GM21447 (cell line): ENCODE measurements at regions not wholly inside any gene's neighbourhood (a gene's known extent, or its start where the extent isn't known, plus 50 kb on each side); places are given as distances from the start of the nearest gene placed in this dataset.

Experiments
- ATAC-seq: cut with Tn5 transposase; IDR thresholded peaks from one replicate; pipeline ENCODE4 v1.9.1; 2021; ENCODE audit not compliant: unreplicated experiment

GRCh38 chr3:56902468-56903160 lies 100.9 kb upstream of the ARHGEF3 start:
- ATAC-seq: no peak

DNA sequence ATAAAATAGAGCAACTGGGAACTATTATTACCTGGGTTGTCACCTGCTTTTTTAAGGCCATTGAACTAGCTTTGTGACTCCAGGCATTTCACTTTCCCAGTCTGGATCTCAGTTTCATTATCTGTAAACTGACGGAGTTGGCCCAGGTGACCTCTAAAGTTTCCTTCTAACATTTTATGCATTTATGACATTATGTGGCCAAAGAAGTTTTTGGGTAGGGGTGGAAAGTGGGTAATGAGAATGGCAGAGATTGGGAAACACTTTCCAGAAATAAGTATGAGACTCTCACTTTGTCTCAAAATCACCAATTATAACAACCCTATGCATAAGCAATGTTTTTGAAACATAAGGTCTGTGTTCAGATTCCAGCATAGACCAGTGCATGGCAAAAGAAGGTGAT lies 99.1 kb upstream of the ARHGEF3 start:
- no peak for ATAC-seq

DNA sequence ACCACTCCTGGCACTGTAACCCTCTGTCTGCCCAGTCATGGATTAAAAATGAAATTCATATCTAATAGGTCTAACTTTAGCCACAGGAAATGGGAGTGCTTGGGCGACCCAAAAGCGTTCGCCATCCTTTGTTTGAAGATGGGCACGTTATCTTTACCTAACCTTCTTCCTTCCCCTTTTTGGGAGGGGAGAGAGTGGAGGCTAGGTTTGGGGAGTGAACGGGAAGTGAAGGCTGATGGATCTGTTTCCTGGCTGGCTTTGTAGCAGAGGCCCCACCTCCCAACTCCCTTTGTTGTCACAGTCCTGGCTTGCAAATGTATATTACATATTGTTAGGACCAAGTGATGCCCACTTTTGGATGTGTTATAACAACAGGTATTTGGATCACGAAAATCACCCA lies 98.1 kb upstream of the ARHGEF3 start:
- ATAC-seq: no peak

DNA sequence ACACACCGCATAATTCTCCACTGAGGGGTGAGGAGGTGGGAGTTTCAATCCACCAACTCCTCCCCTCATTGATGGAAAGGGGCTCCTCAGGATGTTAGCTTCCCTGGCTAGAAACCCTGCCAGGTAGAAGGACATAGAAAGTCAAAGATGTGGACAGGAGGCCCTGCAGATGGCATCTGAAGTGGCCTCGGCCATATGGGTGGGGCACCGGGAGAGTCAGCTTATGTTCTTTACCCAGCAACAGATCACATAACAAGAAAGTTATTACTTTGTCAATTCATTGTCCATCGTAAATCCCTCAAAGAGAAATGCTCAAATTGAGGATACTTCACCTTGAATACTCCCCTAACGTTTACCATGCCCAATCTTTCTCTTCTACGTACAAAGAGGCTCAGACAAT lies 97.3 kb upstream of the ARHGEF3 start:
- ATAC-seq: no peak

DNA sequence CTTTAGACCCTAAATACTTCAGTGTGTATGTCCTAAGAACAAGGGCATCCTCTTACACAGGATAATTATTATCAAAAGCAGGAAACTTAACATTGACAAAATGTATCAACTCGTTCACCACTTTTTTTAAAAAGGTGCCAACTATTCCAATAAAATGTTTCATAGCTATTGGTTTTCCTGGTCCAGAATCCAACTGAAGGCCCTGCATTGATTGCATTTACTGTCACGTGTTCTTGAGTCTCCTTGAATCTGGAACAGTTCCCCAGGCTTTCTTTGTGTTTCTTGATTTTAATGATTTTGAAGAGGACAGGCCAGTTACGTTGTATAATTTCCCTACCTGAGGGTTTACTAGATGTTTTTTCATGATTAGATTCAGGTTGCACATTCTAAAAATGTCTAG lies 94.6 kb upstream of the ARHGEF3 start:
- no peak for ATAC-seq

GRCh38 chr3:56894881-56895431 lies 93.2 kb upstream of the ARHGEF3 start:
- no peak for ATAC-seq

GRCh38 chr3:56890448-56891091 lies 88.8 kb upstream of the ARHGEF3 start:
- no peak for ATAC-seq

DNA sequence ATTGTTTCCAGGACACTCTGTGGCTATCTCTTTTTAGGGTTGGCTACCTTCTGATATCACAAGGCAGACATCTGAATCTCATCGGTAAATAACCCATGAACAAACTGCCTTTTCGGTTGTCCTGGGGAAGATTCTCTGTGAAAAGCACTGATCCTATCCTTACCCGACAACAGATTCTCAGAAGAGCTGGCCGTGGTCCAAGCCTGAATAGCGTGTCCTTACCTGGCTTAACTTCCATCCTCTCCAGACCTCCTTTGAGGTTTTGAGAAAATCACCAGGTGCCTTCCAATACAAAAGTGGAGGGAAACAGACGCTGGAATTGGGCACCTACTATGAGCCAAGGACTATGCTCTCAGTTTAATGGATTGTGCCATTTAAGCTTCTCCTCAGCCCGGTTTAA lies 87.4 kb upstream of the ARHGEF3 start:
- no peak for ATAC-seq

GRCh38 chr3:56887402-56888025 lies 85.8 kb upstream of the ARHGEF3 start:
- no peak for ATAC-seq

GRCh38 chr3:56886314-56886713 lies 84.6 kb upstream of the ARHGEF3 start:
- no peak for ATAC-seq

DNA sequence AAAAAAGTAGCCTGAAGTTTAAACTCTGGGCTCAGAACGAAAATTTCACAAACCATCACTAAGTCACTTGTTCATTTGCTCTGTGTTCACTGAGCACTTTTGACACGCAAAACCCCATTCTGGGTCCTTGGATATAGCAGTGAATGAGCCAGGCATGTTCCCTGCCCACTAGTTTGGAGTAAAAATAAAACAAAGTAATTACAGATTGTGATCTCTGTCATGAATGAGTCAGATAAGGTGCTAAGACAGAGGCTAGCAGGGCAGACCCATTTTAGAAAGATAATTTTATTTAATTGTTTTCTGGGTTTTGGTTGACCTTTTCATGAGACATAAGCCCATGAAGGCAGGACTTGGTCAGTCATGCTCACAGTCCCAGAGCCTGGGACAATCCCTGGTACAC lies 84.1 kb upstream of the ARHGEF3 start:
- ATAC-seq: no peak

DNA sequence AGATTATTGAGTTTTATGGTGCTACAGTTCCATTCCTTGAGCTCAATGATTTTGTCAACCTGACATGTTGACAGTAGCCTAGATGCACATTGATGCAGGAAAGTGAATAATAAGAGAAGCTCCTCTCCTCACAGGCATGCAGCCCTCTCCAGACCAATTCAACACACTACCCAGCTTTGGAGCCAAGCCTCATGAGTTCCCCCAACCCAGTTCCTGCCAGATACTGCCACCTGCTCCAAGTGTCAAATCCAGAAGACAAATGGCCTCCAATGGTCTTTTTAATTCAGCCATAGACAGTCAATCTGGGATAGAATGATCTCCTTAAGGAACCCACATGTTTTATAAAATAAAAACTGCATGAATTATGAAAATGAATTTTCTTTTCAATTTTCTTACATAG lies 83.7 kb upstream of the ARHGEF3 start:
- ATAC-seq: no peak

DNA sequence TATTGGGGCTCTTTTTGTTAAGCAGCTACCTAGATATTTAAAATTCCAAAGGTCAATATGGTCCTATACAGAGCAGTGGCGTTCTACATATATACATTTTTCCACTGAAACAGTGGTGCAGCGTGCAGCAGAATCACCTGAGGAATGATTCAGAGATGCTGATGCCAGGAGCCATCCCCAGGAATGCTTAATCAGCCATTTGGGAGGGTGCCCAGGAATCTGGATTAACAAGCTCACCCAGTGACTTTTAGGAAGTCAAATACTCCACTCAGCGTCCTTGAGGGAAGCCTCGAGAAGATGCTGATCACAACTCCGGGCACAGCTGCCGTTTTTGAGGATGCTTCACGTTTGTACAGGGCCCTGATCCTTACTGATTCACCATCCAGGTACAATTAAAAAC lies 82.6 kb upstream of the ARHGEF3 start:
- ATAC-seq: no peak

DNA sequence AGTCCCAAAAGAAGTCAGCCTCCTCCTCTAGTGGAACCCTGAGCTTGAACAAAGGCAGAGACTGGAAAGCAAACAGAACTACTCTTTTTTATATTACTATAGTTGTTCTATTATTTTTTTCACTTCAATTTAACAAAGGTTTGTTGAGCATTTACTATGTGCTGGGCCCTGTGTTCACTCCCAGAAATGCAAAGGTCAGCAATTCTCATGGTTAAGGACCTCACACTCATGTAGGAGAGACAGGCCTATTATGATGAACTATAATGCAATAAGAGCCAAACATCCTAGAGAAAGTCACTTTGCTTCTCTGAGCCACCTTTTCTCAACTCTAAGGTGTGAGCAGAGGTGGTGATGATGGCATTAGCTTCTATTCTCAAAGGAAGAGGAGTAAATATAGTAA lies 82.1 kb upstream of the ARHGEF3 start:
- no peak for ATAC-seq

- ATAC-seq: no peak
Measured at GRCh38 chr3:56882896-56883295, 81.1 kb upstream of the ARHGEF3 start.

DNA sequence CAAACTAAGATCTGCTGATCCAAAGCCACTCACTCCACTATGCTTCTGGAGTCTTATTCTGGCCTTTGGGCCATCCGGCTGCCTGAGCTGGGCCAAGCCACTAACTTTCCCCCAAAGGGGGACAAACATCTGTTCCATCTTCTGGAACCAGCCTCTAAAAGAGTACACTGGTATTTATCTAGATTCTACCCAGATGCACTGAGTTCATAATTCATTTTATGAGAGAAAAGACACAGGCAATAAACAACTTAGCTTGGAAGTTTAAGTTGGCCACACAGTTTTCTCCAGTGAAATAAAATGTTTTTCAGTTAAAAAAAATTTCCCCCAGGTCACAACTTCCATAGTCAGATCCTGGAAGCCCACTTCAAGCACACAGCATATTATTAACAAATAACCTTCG lies 80.1 kb upstream of the ARHGEF3 start:
- ATAC-seq: no peak

DNA sequence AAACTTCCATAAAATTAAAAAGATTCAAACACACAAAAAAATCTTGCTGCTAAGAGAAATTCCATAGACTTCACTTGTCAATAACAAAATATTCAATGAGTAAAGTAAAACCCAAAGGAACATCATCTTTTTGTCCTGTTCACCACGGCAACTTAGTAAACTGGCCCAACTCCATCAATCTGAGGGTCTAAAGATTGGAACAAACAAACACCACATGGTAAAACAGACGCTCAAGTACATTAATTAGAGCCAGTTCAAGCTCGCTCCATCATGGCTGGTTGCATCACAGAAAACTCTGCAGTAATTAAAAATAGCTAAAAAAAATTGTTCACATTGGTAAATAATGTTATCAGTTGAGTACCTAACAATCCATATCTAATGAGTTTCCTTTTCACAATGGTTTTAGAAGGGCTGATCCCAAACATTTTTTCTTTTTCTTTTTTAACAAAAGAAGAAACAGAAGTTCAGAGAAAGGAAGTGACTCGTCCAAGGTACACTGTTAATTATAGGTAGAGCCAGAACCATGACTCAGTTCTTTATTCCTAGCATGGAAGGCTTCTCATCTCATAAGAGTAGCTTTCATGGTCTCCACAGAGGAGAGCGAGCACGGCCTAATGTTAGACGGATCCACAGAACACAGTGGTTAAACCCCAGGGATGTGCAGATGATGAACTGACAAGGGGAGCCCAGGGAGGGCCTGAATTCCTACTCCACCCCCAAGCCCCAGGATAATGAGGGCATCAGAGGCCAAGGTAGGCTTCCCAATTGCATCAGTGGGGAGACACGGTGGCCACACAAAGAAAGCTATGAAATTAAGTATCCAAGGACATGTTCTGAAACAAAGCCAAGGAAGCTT lies 79.2 kb upstream of the ARHGEF3 start:
- ATAC-seq: no peak

DNA sequence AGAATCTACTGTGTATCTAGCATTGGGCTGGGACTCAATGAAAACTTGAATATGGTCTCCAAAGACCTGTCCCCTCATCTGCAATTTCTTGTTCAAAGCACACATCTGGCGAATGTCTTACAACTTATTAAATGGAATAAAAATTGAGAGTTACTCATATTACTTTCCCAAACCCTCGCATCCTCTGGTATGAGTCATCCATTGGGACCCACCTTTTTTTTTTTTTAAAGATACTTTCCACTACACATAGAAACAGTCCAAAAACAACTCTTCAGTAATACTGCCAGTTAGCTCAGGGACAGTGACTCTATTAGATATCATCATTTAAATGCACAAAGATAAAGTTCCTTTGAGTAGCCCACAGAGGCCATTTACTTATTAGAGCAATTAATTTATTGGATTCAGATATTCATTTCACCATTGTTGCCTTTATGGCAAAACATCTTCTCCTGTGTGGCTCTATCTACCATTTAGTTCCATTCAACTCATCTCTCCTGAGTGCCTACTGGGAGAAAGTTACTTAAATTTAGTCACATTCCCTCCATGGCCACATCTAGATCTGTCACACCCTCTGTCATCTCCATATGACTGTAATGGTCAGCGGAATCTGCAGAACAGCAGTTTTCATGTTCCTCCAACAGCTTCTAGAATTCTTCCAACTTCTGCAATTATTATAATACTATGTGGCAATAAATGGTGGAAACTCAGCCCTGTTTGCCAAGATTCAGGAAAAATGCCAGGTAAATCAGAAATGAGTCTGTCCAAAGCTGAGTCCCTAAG lies 77.9 kb upstream of the ARHGEF3 start:
- ATAC-seq: no peak

- no peak for ATAC-seq
Measured at GRCh38 chr3:56878074-56878473, 76.3 kb upstream of the ARHGEF3 start.

GRCh38 chr3:56876916-56877315 lies 75.2 kb upstream of the ARHGEF3 start:
- ATAC-seq: no peak

- no peak for ATAC-seq
Measured at GRCh38 chr3:56874269-56874668, 72.5 kb upstream of the ARHGEF3 start.
